ENCODE measurements at regions not wholly inside any gene's neighbourhood (a gene's known extent, or its start where the extent isn't known, plus 50 kb on each side); places are given as distances from the start of the nearest gene placed in this dataset.

GRCh38 chr3:190762801-190763200, 99.7 kb downstream of the GMNC start:
- Histone ChIP-seq H3K27ac (no peak overlapping the region), H3K4me1 (no peaks in the 10 kb centered on the region), H3K36me3 (no peaks in the 10 kb centered on the region), H3K27me3 (no peaks in the 10 kb centered on the region), H3K9me3 (no peaks in the 10 kb centered on the region), H3K4me3 (no peak overlapping the region)
- intact Hi-C loops (cut with DNase I; ENCODE audit: low total_unique reads) = no loop called here
- no peak for DNase-seq (ENCODE audit: low spot score in 2 of 2)
- TF ChIP-seq, protein P1, sequence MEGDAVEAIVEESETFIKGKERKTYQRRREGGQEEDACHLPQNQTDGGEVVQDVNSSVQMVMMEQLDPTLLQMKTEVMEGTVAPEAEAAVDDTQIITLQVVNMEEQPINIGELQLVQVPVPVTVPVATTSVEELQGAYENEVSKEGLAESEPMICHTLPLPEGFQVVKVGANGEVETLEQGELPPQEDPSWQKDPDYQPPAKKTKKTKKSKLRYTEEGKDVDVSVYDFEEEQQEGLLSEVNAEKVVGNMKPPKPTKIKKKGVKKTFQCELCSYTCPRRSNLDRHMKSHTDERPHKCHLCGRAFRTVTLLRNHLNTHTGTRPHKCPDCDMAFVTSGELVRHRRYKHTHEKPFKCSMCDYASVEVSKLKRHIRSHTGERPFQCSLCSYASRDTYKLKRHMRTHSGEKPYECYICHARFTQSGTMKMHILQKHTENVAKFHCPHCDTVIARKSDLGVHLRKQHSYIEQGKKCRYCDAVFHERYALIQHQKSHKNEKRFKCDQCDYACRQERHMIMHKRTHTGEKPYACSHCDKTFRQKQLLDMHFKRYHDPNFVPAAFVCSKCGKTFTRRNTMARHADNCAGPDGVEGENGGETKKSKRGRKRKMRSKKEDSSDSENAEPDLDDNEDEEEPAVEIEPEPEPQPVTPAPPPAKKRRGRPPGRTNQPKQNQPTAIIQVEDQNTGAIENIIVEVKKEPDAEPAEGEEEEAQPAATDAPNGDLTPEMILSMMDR (IDR thresholded peaks at IDR 0.05) = no peak

GRCh38 chr3:190747571-190747970, 114.9 kb downstream of the GMNC start:
- no peak for DNase-seq (ENCODE audit: low spot score in 2 of 2)
- TF ChIP-seq POLR2AphosphoS5 (IDR thresholded peaks at IDR 0.05) = no peak
- TF ChIP-seq, protein P1 (IDR thresholded peaks at IDR 0.05) = no peak
- no peak for TF ChIP-seq POLR2A (IDR thresholded peaks at IDR 0.05)
- Histone ChIP-seq H3K27me3 (no peaks in the 10 kb centered on the region), H3K4me3 (no peak overlapping the region), H3K36me3 (no peaks in the 10 kb centered on the region), H3K27ac (no peak overlapping the region), H3K4me1 (no peaks in the 10 kb centered on the region), H3K9me3 (no peaks in the 10 kb centered on the region)
- intact Hi-C loops (cut with DNase I; ENCODE audit: low total_unique reads) = no loop called here

DNA sequence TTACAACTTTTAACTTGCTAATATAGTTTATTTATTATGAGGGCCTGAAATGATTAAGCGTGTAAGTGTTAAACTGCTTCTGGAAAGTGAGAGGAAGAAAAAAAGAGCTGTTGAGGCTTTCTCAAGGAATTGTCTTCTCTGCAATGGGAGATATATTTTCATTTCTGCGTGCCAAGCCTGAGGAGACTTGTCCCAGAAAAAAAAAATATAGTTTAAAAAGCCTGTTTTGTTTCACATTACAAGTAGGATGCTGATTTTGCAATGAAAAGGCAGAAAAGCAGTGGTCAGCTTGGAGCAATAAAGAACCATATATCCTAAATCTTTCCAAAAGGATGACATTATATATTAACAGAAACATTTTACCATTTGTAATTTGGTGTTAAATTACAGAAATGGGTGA, 115.5 kb downstream of the GMNC start:
- no peaks in the 10 kb centered on the region for H3K9me3 ChIP-seq

DNA sequence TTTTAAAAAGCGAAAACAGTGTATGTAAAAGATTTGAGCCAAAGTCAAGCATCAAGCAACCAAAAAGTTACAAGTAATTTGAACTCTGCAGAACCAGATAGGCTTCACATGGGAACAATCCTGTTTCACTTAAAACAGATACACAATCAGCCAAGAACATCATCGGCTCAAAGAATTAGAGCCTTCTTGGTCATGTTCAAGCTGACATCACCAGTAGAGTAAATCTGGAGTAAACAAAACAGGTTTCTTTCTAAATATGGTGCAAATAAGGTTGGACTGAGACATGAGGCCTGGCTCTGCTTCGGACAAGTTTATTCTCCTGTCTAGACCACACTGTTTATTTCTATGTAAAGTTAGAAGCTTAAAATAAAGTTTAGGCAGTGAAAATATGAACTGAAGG, 116.0 kb downstream of the GMNC start:
- no peaks in the 10 kb centered on the region for H3K4me1 ChIP-seq
- no peak overlapping the region for H3K27ac ChIP-seq
- no peaks in the 10 kb centered on the region for H3K27me3 ChIP-seq
- no peaks in the 10 kb centered on the region for H3K36me3 ChIP-seq
- no peak overlapping the region for H3K4me3 ChIP-seq
- no peaks in the 10 kb centered on the region for H3K9me3 ChIP-seq
- intact Hi-C loops (cut with DNase I; ENCODE audit: low total_unique reads) = no loop called here
- TF ChIP-seq, protein P1 (IDR thresholded peaks at IDR 0.05) = no peak
- no peak for TF ChIP-seq POLR2AphosphoS5 (IDR thresholded peaks at IDR 0.05)
- no peak for TF ChIP-seq POLR2A (IDR thresholded peaks at IDR 0.05)
- DNase-seq (ENCODE audit: low spot score in 2 of 2) = no peak

More for the DNA sequence above, 115.5 kb downstream of the GMNC start:
- no peak for TF ChIP-seq POLR2AphosphoS5 (IDR thresholded peaks at IDR 0.05)
- TF ChIP-seq POLR2A (IDR thresholded peaks at IDR 0.05) = no peak
- TF ChIP-seq, protein P1 (IDR thresholded peaks at IDR 0.05) = no peak
- DNase-seq (ENCODE audit: low spot score in 2 of 2) = no peak
- intact Hi-C loops (cut with DNase I; ENCODE audit: low total_unique reads) = no loop called here
- Histone ChIP-seq H3K4me1 (no peaks in the 10 kb centered on the region), H3K27ac (no peak overlapping the region), H3K36me3 (no peaks in the 10 kb centered on the region), H3K27me3 (no peaks in the 10 kb centered on the region), H3K4me3 (no peak overlapping the region)

DNA sequence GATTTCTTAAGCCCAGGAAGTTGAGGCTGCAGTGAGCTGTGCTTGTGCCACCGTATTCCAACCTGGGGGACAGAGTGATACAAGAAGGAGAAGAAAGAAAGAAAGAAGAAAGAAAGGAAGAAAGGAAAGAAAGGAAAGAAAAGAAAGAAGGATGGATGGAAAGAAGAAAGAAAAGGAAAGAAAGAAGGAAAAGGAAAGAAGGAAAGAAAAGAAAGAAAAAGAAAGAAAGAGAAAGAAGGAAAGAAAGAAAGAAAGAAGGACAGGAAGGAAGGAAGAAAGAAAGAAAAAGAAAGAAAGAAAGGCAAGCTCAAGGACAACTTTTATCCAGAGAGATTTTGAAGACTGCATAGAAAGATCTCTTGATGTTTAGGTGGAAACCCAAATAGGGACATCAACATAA, 120.7 kb downstream of the GMNC start:
- TF ChIP-seq, protein P1 (IDR thresholded peaks at IDR 0.05) = no peak
- TF ChIP-seq POLR2A (IDR thresholded peaks at IDR 0.05) (no peak), POLR2AphosphoS5 (IDR thresholded peaks at IDR 0.05) (no peak)
- intact Hi-C loops (cut with DNase I; ENCODE audit: low total_unique reads) = no loop called here
- Histone ChIP-seq H3K36me3 (no peaks in the 10 kb centered on the region), H3K4me3 (no peak overlapping the region), H3K27ac (no peak overlapping the region), H3K4me1 (no peaks in the 10 kb centered on the region), H3K27me3 (no peaks in the 10 kb centered on the region), H3K9me3 (no peaks in the 10 kb centered on the region)
- no peak for DNase-seq (ENCODE audit: low spot score in 2 of 2)

Measured in breast epithelium (tissue), 4 donors.